Osteoblast (primary cell): ENCODE measurements at regions not wholly inside any gene's neighbourhood (a gene's known extent, or its start where the extent isn't known, plus 50 kb on each side); places are given as distances from the start of the nearest gene placed in this dataset.

ENCODE experiments used
- DNase-seq: peaks from one replicate; pipeline ENCODE4 v3.0.0; 2011; ENCODE audit warnings: low spot score, mixed read lengths; ENCODE audit not compliant: insufficient read length; ENCODE audit errors: missing footprints
- H2AFZ ChIP-seq: 2 replicates; pipeline ENCODE4 v1.6.0; 2011; ENCODE audit warnings: mild to moderate bottlenecking, low read length
- H3K27ac ChIP-seq: 2 replicates; pipeline ENCODE4 v1.5.1; 2011; ENCODE audit warnings: mild to moderate bottlenecking, low read depth, low read length, moderate library complexity
- H3K27me3 ChIP-seq: 2 replicates; pipeline ENCODE4 v1.6.0; 2012; ENCODE audit warnings: mild to moderate bottlenecking, control low read depth, inconsistent platforms, low read length, moderate library complexity; ENCODE audit not compliant: insufficient read depth
- H3K36me3 ChIP-seq: 2 replicates; pipeline ENCODE4 v1.5.1; 2011; ENCODE audit warnings: mild to moderate bottlenecking, low read length, control low read depth, moderate library complexity; ENCODE audit not compliant: insufficient read depth
- H3K4me1 ChIP-seq: 2 replicates; pipeline ENCODE4 v1.5.1; 2011; ENCODE audit warnings: mild to moderate bottlenecking, low read length, control low read depth, moderate library complexity; ENCODE audit not compliant: insufficient read depth
- H3K4me2 ChIP-seq: 2 replicates; pipeline ENCODE4 v1.6.0; 2011; ENCODE audit warnings: mild to moderate bottlenecking, low read length; ENCODE audit not compliant: insufficient read depth
- H3K4me3 ChIP-seq: fragments of 200-600 bp; sonication (generic); 3 replicates; pipeline ENCODE4 v1.5.1; 2012; ENCODE audit warnings: mild to moderate bottlenecking, low read length, inconsistent platforms; ENCODE audit not compliant: insufficient read depth
- H3K79me2 ChIP-seq: 2 replicates; pipeline ENCODE4 v1.6.0; 2012; ENCODE audit warnings: mild to moderate bottlenecking, low read length, control low read depth, inconsistent platforms; ENCODE audit not compliant: insufficient read depth
- H3K9me3 ChIP-seq: 2 replicates; pipeline ENCODE4 v1.5.1; 2011; ENCODE audit warnings: low read depth, low read length, control low read depth
- H4K20me1 ChIP-seq: 2 replicates; pipeline ENCODE4 v1.6.0; 2012; ENCODE audit warnings: mild to moderate bottlenecking, low read length, control low read depth; ENCODE audit not compliant: insufficient read depth
- CTCF ChIP-seq: IDR thresholded peaks from 2 replicates; pipeline ENCODE4 v1.5.1; 2011; ENCODE audit warnings: mild to moderate bottlenecking, low read depth, low read length, moderate library complexity; ENCODE audit errors: extremely low read depth

DNA sequence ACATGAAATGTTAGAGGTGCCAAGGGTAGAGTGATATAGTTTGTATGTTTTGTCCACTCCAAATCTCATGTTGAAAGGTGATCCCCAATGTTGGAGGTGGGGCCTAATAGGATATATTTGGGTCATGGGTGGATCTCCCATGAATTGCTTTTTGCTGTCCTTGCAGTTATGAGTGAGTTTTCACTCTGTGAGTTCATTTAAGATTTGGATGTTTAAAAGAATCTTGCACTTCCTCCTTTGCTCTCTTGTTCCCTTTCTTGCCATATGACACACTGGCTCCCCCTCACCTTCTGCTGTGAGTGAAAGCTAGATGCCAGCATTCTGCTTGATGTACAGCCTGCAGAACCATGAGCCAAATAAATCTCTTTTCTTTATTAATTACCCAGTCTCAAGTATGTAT lies 269.2 kb downstream of the ZWINT start:
- Histone ChIP-seq H3K4me3 (no peak overlapping the region), H3K27me3 (no peaks in the 10 kb centered on the region), H3K4me1 (no peaks in the 10 kb centered on the region), H3K36me3 (no peaks in the 10 kb centered on the region), H3K4me2 (no peak overlapping the region), H3K79me2 (no peaks in the 10 kb centered on the region), H2AFZ (no peak overlapping the region), H3K27ac (no peak overlapping the region), H4K20me1 (no peaks in the 10 kb centered on the region), H3K9me3 (no peaks in the 10 kb centered on the region)
- no peak for DNase-seq
- no peak for TF ChIP-seq CTCF

- H3K27me3 ChIP-seq: no peaks in the 10 kb centered on the region
- H3K4me2 ChIP-seq: no peak overlapping the region
- no peak overlapping the region for H3K27ac ChIP-seq
- H3K79me2 ChIP-seq: no peaks in the 10 kb centered on the region
- H4K20me1 ChIP-seq: no peaks in the 10 kb centered on the region
- no peak for TF ChIP-seq CTCF
- no peak overlapping the region for H2AFZ ChIP-seq
- H3K4me3 ChIP-seq: no peak overlapping the region
- no peaks in the 10 kb centered on the region for H3K36me3 ChIP-seq
- no peaks in the 10 kb centered on the region for H3K4me1 ChIP-seq
- DNase-seq: no peak
- H3K9me3 ChIP-seq: no peaks in the 10 kb centered on the region
These were observed 270.0 kb downstream of the ZWINT start for GRCh38 chr10:56090914-56091540.

DNA sequence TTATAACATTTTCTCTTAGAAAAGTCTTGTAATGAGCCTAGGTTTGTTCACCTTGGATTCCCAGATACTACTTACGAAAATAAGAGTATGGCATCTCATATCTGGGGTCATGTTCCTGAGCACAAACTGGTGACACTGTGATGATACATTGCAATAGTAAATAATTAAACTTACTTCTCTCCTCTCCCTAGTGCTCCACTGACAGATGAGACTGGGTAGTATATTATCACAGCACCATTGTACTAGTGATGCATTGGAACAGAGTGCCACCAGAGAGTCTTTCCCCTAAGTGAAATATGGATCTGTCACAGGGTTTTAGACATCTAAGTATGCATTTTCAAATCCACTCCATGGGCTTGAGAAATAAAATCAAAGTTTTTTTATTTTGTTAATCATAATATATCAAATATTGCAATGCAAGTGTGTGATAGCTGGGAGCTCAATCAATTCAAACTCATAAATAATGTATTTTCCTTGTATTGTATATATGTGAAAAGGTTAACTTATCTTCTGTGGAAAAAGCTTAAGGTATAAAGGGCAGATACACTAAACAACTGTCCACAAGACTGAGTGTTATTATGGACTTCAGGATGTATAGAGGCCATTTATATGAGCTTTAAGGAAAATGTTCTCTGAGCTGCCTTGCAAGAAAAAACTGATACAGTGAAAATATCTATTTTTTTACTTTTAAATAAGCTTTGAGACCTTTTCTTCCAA lies 275.5 kb downstream of the ZWINT start:
- no peak overlapping the region for H2AFZ ChIP-seq
- no peaks in the 10 kb centered on the region for H3K9me3 ChIP-seq
- H3K4me3 ChIP-seq: no peak overlapping the region
- H3K36me3 ChIP-seq: no peaks in the 10 kb centered on the region
- H3K27me3 ChIP-seq: no peaks in the 10 kb centered on the region
- H3K4me1 ChIP-seq: no peaks in the 10 kb centered on the region
- no peak overlapping the region for H3K27ac ChIP-seq
- no peak for TF ChIP-seq CTCF
- no peak overlapping the region for H3K4me2 ChIP-seq
- H3K79me2 ChIP-seq: no peaks in the 10 kb centered on the region
- no peak for DNase-seq
- H4K20me1 ChIP-seq: no peaks in the 10 kb centered on the region

GRCh38 chr10:56082169-56082568 lies 278.9 kb downstream of the ZWINT start:
- H3K9me3 ChIP-seq: peaks cover 3% of the 10 kb centered on the region
- no peak overlapping the region for H3K4me2 ChIP-seq
- no peak overlapping the region for H2AFZ ChIP-seq
- H4K20me1 ChIP-seq: no peaks in the 10 kb centered on the region
- H3K4me3 ChIP-seq: no peak overlapping the region
- TF ChIP-seq CTCF: no peak
- H3K27me3 ChIP-seq: no peaks in the 10 kb centered on the region
- no peaks in the 10 kb centered on the region for H3K79me2 ChIP-seq
- no peaks in the 10 kb centered on the region for H3K36me3 ChIP-seq
- H3K27ac ChIP-seq: no peak overlapping the region
- DNase-seq: no peak
- no peaks in the 10 kb centered on the region for H3K4me1 ChIP-seq
